Neural cell (in vitro differentiated cells): ENCODE measurements at regions not wholly inside any gene's neighbourhood (a gene's known extent, or its start where the extent isn't known, plus 50 kb on each side); places are given as distances from the start of the nearest gene placed in this dataset.

Experiments used
- EP300 ChIP-seq: fragments of 450-650 bp; conservative IDR thresholded peaks from 2 replicates; pipeline ENCODE4 v1.6.1; 2014; ENCODE audit warnings: antibody characterized with exemption, mild to moderate bottlenecking, moderate library complexity; ENCODE audit not compliant: poor library complexity, severe bottlenecking
- EZH2 ChIP-seq: fragments of 200-600, 300-800 bp; shearing (Covaris generic), sonication (generic); IDR thresholded peaks from 2 replicates; pipeline ENCODE4 v1.6.1; 2014; ENCODE audit warnings: antibody characterized with exemption, low read length, borderline replicate concordance, mild to moderate bottlenecking; ENCODE audit not compliant: insufficient read depth, poor library complexity, severe bottlenecking
- MXI1 ChIP-seq: fragments of 450-650 bp; conservative IDR thresholded peaks from 2 replicates; pipeline ENCODE4 v1.6.1; 2014; ENCODE audit warnings: antibody characterized with exemption, mild to moderate bottlenecking; ENCODE audit not compliant: poor library complexity, severe bottlenecking
- POLR2AphosphoS5 ChIP-seq: IDR thresholded peaks from 2 replicates; pipeline ENCODE4 v1.6.1; 2012
- RAD21 ChIP-seq: fragments of 450-650 bp; conservative IDR thresholded peaks from 2 replicates; pipeline ENCODE4 v1.6.1; 2014; ENCODE audit warnings: antibody characterized with exemption, mild to moderate bottlenecking, moderate library complexity
- REST ChIP-seq: IDR thresholded peaks from 2 replicates; pipeline ENCODE4 v1.6.1; 2012; ENCODE audit warnings: borderline replicate concordance
- TAF1 ChIP-seq: IDR thresholded peaks from 2 replicates; pipeline ENCODE4 v1.6.1; 2012; ENCODE audit warnings: low read depth
- TF ChIP-seq, protein P1 (sequence below): fragments of 450-650 bp; IDR thresholded peaks from 2 replicates; pipeline ENCODE4 v1.5.1; 2014; ENCODE audit warnings: antibody characterized with exemption, mild to moderate bottlenecking, moderate library complexity; ENCODE audit not compliant: poor library complexity, severe bottlenecking

GRCh38 chrX:140071037-140071436, 105.7 kb upstream of the CXorf66 start:
- TF ChIP-seq EP300 = no peak
- TF ChIP-seq MXI1 = no peak
- TF ChIP-seq, protein P1, sequence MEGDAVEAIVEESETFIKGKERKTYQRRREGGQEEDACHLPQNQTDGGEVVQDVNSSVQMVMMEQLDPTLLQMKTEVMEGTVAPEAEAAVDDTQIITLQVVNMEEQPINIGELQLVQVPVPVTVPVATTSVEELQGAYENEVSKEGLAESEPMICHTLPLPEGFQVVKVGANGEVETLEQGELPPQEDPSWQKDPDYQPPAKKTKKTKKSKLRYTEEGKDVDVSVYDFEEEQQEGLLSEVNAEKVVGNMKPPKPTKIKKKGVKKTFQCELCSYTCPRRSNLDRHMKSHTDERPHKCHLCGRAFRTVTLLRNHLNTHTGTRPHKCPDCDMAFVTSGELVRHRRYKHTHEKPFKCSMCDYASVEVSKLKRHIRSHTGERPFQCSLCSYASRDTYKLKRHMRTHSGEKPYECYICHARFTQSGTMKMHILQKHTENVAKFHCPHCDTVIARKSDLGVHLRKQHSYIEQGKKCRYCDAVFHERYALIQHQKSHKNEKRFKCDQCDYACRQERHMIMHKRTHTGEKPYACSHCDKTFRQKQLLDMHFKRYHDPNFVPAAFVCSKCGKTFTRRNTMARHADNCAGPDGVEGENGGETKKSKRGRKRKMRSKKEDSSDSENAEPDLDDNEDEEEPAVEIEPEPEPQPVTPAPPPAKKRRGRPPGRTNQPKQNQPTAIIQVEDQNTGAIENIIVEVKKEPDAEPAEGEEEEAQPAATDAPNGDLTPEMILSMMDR = no peak
- TF ChIP-seq REST = no peak
- TF ChIP-seq POLR2AphosphoS5 = no peak
- no peak for TF ChIP-seq RAD21
- no peak for TF ChIP-seq TAF1
- TF ChIP-seq EZH2 = no peak
